ENCODE measurements at regions not wholly inside any gene's neighbourhood (a gene's known extent, or its start where the extent isn't known, plus 50 kb on each side); places are given as distances from the start of the nearest gene placed in this dataset.
A peak's percentile ranks its signal among the peaks of the same experiment; 100 is the strongest.

DNA sequence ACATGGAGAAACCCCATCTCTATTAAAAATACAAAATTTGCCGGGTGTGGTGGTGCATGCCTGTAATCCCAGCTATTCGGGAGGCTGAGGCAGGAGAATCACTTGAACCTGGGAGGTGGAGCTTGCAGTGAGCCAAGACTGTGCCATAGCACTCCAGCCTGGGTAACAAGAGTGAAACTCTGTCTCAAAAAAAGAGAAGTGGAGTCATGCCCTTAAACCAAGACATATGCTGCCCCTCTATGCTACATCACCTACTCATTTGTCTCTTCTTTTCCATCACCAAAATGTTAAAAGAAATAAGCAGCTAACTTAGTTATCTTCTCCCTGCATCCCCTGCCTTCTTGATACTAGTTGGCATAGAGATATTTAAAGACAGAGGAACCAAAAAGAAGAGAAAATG is 63.4 kb upstream of the RBPJ start:
- peak; percentile 57 for DNase-seq

DNA sequence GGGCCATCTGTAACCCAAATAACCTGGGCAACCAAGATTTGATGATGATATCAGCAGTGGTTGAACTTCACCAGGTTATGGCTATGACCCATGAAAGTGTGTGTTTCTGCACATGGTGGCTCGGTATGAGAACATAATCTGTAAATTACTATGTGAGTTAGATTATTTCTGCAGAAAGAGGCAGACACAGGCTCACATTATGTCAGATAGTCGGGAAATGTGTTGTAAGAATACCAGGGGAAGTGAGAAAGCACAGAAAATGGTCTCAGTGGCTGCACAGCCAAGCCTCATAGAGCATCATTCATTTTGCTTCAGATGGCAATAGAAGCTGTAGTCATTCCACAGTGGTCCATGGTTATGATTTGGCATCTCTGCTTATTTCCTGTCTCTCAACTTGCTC is 63.0 kb upstream of the RBPJ start:
- DNase-seq = peak; percentile 83

DNA sequence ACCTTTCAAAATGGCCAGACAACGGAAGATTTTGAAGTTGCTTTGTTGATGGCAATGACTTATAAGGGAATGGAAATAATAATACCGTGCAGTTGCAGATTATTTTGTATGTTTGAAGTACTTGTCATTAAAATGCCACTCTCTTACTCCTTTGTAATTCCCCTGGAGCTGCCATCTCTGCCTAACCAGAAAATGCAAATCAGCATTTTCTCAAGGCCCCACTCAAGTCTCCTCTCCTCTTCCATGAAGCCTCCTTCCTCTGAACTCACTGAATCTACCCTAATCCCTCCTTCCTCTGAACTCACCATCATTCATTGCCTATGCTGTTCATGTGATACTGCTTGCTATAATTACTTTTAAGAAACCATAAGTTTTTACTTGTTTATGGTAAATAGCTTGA is 60.2 kb upstream of the RBPJ start:
- no peak for DNase-seq

DNA sequence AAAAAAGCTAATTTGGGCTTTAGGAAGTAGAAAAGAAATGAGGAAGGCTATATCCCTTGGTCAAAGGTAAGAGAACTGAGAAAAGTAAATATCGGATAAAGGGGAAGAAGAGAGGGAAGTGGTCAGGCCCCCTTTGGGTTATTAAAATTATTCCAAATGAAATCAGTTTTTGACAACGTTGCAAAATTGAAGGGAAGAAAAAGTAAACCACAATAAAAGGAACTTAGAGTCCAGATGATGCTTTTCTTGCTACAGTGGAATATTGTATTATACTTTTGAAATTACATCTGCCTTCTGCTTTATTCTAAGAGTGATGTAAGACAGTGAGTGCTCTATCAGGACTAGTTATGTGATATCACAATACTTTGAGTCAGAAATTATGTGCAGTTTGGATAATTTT is 59.4 kb upstream of the RBPJ start:
- DNase-seq = peak; percentile 80

DNA sequence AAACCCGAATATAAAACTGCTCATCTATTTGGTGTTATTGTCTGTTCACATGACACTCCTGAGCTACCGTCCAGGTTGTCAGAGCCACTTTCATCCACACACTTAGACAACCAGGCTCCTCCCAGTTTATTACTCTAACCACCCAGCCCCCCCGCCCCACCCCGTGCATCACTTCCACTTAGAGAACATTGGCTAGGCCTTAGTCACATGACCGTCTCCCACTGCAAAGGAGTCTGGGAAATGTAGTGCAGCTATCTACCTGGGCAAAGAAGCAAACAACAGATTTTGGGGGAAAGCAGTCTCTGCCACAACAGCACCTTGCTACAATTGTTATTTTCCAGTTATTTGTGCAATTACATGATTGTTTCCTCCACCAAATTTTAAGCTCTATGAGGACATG is 57.6 kb upstream of the RBPJ start:
- DNase-seq = no peak

DNA sequence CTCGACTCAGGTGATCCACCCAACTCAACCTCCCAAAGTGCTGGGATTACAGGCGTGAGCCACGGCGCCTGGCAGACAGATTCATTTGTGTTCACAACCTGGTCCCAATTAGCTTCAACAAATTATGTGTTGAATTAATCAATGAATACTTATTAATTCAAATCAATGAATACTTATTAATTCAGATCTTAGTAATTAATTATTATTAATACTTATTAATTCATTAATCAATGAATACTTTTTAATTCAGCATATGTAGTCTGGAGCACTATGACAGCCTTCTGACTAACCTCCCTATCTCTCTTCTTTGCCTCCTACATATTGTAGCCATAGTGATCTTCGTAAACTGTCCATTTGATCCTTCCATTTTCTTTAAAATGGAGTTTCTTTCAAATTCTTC is 56.7 kb upstream of the RBPJ start:
- DNase-seq = no peak

DNA sequence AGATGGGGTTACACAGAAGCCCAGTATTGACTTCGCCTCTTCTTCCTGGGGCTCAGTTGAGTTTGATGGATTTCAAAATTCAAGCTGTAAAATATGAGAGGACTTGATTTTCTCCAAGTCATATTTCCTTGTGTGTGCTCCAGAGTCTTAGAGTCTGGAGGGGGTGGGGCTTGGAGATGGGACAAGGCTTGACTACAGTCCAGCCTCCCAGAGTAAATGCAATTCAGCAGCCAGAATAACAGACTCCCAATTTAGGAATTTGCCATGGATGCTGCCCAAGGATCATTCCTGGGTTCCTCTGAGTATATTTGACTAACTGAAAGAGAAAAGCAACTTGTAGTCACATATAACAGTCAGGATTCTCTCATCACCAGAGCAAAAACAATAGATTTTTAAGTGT is 53.7 kb upstream of the RBPJ start:
- no peak for DNase-seq

DNA sequence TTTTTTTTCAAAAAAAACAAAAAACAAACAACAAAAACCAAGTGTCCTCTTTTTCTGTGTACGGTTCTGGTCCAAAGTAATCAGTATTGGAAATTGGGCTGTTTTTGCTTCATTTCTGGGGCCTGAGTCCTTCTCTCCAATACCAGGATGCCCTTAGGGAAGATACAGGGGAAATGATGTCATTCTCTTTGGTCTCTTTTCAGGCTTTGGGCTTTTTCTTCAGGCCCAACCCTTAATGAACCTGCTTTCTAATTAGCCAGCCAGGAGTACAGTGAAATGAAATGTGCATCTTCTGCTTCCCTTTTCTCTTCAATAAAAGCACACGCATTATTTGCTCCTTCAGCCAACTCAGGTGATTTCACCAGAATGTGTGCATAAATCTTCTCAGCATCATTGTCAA is 52.6 kb upstream of the RBPJ start:
- DNase-seq = no peak

DNA sequence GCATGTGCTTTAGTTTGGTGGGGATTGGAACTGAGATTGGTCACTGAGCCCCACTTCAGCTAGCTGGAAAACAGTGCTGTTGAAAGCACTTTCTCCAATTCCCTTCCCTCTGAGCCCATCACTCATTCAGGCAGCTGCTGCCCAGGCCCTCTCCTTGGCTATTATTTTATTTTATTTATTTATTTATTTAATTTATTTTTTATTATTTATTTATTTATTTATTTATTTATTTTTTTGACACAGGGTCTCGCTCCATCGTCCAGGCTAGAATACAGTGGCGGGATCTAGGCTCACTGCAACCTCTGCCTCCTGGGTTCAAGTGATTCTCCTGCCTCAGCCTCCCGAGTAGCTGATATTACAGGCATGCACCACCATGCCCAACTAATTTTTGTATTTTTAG is 51.8 kb upstream of the RBPJ start:
- DNase-seq = no peak
